ENCODE measurements at regions not wholly inside any gene's neighbourhood (a gene's known extent, or its start where the extent isn't known, plus 50 kb on each side); places are given as distances from the start of the nearest gene placed in this dataset.
"Not testable (repeated sequence)": the region's sequence is repeated elsewhere in the genome, so short reads cannot be mapped to it uniquely, and the experiment has no call there.

DNA sequence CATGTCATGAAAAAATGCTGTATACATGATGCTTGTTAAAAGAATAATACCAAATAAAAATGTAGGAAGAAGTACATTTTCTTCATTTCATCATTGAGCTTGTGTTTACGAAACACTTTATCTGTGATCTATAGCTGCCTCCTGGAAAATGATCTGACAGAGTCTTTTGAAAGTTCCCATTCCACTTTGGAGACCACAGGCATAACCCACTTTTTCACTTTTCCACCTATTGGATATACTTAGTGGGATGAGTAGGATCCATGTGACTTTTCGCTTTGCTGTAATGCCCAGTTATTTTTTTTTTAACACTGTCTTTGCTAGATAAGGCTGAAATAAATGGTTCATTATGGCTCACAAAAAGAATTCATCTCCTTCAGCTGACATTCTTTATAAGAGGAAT is 773.0 kb upstream of the AMELY start:
- DNase-seq (ENCODE audit: low read depth in 4 of 4, low spot score in 2 of 4): no peak

- DNase-seq (ENCODE audit: low read depth in 4 of 4, low spot score in 2 of 4): no peak
Measured at GRCh38 chrY:7682386-7682785, 770.8 kb upstream of the AMELY start.

- no peak for DNase-seq (ENCODE audit: low read depth in 4 of 4, low spot score in 2 of 4)
Measured at GRCh38 chrY:7681426-7681825, 769.9 kb upstream of the AMELY start.

DNA sequence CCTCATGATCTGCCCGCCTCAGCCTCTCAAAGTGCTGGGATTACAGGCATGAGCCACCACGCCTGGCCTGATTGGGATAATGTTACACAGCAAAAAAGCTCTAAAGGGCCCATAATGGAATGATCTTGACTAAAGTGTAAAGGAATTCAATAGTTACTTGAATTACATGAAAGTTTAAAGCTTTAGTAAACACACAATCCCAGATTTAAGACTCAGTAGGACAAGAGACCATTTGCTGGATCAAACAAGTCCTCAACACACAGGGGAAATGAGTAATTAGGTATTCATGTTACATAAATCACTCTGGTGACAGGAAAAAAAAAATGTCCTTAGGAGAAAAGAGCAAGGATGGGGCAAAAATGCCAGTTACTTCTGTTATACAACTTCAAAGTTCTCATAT is 762.9 kb upstream of the AMELY start:
- no peak for DNase-seq (ENCODE audit: low read depth in 4 of 4, low spot score in 2 of 4)

DNA sequence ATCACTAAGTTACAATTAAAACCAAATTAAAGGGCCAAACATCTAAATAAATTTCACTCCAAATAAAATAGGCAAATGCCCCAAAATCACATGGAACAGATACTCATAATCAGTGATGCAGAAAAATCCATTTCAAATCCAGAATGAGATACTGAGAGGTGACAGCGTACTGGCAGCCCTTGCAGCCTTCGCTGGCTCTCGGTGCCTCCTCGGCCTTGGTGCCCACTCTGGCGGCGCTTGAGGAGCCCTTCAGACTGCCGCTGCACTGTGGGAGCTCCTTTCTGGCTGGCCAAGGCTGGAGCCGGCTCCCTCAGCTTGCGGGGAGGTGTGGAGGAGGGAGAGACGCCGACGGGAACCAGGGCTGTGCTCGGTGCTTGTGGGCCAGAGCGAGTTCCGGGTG is 761.2 kb upstream of the AMELY start:
- DNase-seq (ENCODE audit: low read depth in 4 of 4, low spot score in 2 of 4): no peak

- no peak for DNase-seq (ENCODE audit: low read depth in 4 of 4, low spot score in 2 of 4)
Measured at GRCh38 chrY:7663261-7663660, 751.7 kb upstream of the AMELY start.

DNA sequence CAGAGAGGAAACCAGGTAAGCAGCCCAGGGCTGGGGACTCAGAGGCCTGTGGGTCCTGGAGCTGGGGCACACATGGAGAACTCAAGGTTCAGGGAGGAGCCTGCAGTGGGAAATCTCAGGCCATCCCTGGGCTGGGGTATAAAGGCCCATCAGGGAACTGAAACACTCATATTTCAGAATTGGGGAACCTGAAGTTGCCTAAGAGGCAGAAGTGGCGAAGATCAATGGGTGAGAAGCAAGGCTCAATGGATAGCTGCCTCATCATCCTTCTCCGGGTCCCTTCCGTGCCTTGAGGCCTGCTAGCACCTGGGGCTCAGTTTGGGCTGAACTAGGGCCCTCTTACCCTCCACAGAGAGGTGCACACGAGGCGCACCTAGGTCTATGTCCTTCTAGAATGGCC is 747.5 kb upstream of the AMELY start:
- no peak for DNase-seq (ENCODE audit: low read depth in 4 of 4, low spot score in 2 of 4)

GRCh38 chrY:7656596-7656995 is 745.0 kb upstream of the AMELY start:
- no peak for DNase-seq (ENCODE audit: low read depth in 4 of 4, low spot score in 2 of 4)

GRCh38 chrY:7654985-7655384 is 743.4 kb upstream of the AMELY start:
- DNase-seq (ENCODE audit: low read depth in 4 of 4, low spot score in 2 of 4): no peak

DNA sequence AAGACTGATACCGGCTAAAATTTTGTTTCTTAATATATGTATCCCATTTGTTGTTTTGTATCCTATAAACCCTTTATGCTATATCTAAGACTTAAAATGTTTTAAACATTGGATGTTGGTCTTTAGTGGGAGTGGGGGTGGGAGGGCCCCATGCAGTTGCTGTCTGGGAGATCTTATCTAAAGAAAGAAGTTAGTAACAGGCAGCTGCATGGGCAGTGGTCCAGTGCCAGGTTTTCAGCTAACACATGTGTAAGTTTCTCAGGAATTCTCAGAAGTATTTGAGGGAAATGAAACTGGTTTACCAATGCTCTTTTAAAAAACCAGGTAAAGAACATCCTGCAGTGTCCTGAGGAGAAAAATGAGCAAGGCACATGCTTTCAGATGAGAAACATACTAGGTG is 738.3 kb upstream of the AMELY start:
- DNase-seq (ENCODE audit: low read depth in 4 of 4, low spot score in 2 of 4): not testable (repeated sequence)
